ENCODE measurements at regions not wholly inside any gene's neighbourhood (a gene's known extent, or its start where the extent isn't known, plus 50 kb on each side); places are given as distances from the start of the nearest gene placed in this dataset.

GRCh38 chr19:28948566-28948965 lies 264.4 kb downstream of the UQCRFS1 start:
- 6% methylated on average over 5 of the region's 5 CpGs for WGBS (ENCODE audit: insufficient coverage, insufficient replicate concordance, low lambda C conversion rate, missing lambda C conversion rate)
- ChIA-PET RAD21 (ENCODE audit: unreplicated experiment) (no interaction called here), POLR2A (no interaction called here), CTCF (no interaction called here), SMC1A (ENCODE audit: uncharacterized antibody, unreplicated experiment) (no interaction called here)
- Histone ChIP-seq H3K4me2 (ENCODE audit: control insufficient read depth, insufficient read depth) (no peak overlapping the region), H4K20me1 (ENCODE audit: control insufficient read depth, insufficient read depth) (no peaks in the 10 kb centered on the region), H3K79me2 (ENCODE audit: control insufficient read depth, insufficient read depth, low read length) (no peaks in the 10 kb centered on the region), H3K9ac (ENCODE audit: control insufficient read depth, insufficient read depth, low read length) (no peak overlapping the region), H3K36me3 (ENCODE audit: control insufficient read depth in 2 of 2, insufficient read depth in 2 of 2, low read length in 1 of 2) (no peaks in the 10 kb centered on the region), H3K27me3 (replicated peaks in 1 of 2; ENCODE audit: control insufficient read depth in 2 of 2, insufficient read depth in 2 of 2, low read length in 1 of 2) (no peaks in the 10 kb centered on the region), H3K9me3 (replicated peaks; ENCODE audit: control insufficient read depth, insufficient read depth, low read length) (no peaks in the 10 kb centered on the region; the same call in 2 of the 3 replicates), H3K27ac (ENCODE audit: control insufficient read depth, insufficient read depth) (no peak overlapping the region), H3K4me1 (ENCODE audit: control insufficient read depth, insufficient read depth, low read length) (no peaks in the 10 kb centered on the region), H3K4me3 (no peak overlapping the region), H2AFZ (ENCODE audit: control insufficient read depth, low read depth, low read length) (no peak overlapping the region)
- no TSS peak for BruUV-seq (replicated peaks)
- ATAC-seq (no peak), DNase-seq (ENCODE audit: low read depth, low spot score) (no peak), FAIRE-seq (no peak)
- in situ Hi-C loops (cut with MboI), result no loop called here
- intact Hi-C loops (cut with micrococcal nuclease; ENCODE audit: unreplicated experiment), result no loop called here
- TF ChIP-seq IRF3 (IDR thresholded peaks at IDR 0.05), result no peak
- no peak for TF ChIP-seq E4F1 (IDR thresholded peaks at IDR 0.05; ENCODE audit: borderline replicate concordance, partially characterized antibody)
- no peak for TF ChIP-seq TARDBP (IDR thresholded peaks at IDR 0.05; ENCODE audit: borderline replicate concordance)
- no peak for TF ChIP-seq EED (IDR thresholded peaks at IDR 0.05; ENCODE audit: low read depth)
- no peak for TF ChIP-seq IRF5 (IDR thresholded peaks at IDR 0.05; ENCODE audit: borderline replicate concordance)
- TF ChIP-seq POLR2A (IDR thresholded peaks at IDR 0.05; ENCODE audit: low read depth, low read length), result no peak
- TF ChIP-seq PML (IDR thresholded peaks at IDR 0.05; ENCODE audit: low read length), result no peak
